AG04450 (cell line): ENCODE measurements at regions not wholly inside any gene's neighbourhood (a gene's known extent, or its start where the extent isn't known, plus 50 kb on each side); places are given as distances from the start of the nearest gene placed in this dataset.
"Not testable (repeated sequence)": the region's sequence is repeated elsewhere in the genome, so short reads cannot be mapped to it uniquely, and the experiment has no call there.

Experiments
- CTCF ChIA-PET: fragments of 300-600, 350-600 bp; formaldehyde crosslinking; extraction: SDS; loops from one replicate; lab custom pipeline; 2022; ENCODE audit warnings: antibody characterized with exemption, inconsistent platforms; lab: Charles Lee
- POLR2A ChIA-PET: fragments of 350-600 bp; formaldehyde crosslinking; extraction: SDS; loops from one replicate; lab custom pipeline; 2021; ENCODE audit warnings: antibody characterized with exemption, inconsistent platforms; lab: Yijun Ruan, JAX
- DNase-seq: peaks from one replicate; pipeline ENCODE4 v3.0.0-alpha.2; 2011; ENCODE audit warnings: low read depth, low spot score
- H3K27ac ChIP-seq: one replicate; pipeline ENCODE4 v1.5.1; 2012; ENCODE audit warnings: low read depth, low read length, control low read depth
- H3K27me3 ChIP-seq: one replicate; pipeline ENCODE4 v1.6.0; 2012; ENCODE audit warnings: low read length; ENCODE audit not compliant: control insufficient read depth, insufficient read depth
- H3K4me3 ChIP-seq: 2 replicates; pipeline ENCODE4 v1.5.1; 2011; ENCODE audit warnings: mild to moderate bottlenecking, low read depth, low read length, control low read depth
- H3K9me3 ChIP-seq: 2 replicates; pipeline ENCODE4 v1.5.1; 2012; ENCODE audit warnings: low read length; ENCODE audit not compliant: control insufficient read depth, insufficient read depth
- TF ChIP-seq, protein P1 (sequence below): IDR thresholded peaks from 2 replicates; pipeline ENCODE4 v1.5.1; 2011; ENCODE audit warnings: low read depth, low read length, control low read depth, inconsistent platforms

DNA sequence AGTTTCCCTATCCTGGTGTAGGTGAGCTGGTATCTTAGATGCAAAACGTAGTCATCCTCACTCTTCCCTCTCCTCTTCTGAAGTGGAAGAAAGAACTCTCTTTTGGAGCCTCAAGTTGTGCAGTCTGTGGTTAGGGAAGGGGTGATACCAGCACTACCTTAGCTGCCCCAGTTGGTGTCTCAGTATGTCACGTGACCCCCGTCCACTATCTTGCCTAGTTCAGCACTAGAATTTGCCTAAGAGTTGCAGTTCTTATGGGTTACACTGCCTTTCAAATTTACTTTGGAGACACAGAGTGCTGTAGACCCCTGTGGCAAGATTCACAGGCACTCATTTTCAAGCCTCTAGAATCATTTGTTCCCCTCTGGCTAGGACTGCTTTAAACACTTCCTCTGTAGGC lies 322.8 kb upstream of the EDA2R start:
- Histone ChIP-seq H3K27me3 (no peaks in the 10 kb centered on the region), H3K4me3 (no peak overlapping the region), H3K9me3 (no peaks in the 10 kb centered on the region; the same call in 1 of the 2 replicates), H3K27ac (no peak overlapping the region)
- POLR2A ChIA-PET: no interaction called here
- CTCF ChIA-PET: no interaction called here
- DNase-seq: no peak
- TF ChIP-seq, protein P1, sequence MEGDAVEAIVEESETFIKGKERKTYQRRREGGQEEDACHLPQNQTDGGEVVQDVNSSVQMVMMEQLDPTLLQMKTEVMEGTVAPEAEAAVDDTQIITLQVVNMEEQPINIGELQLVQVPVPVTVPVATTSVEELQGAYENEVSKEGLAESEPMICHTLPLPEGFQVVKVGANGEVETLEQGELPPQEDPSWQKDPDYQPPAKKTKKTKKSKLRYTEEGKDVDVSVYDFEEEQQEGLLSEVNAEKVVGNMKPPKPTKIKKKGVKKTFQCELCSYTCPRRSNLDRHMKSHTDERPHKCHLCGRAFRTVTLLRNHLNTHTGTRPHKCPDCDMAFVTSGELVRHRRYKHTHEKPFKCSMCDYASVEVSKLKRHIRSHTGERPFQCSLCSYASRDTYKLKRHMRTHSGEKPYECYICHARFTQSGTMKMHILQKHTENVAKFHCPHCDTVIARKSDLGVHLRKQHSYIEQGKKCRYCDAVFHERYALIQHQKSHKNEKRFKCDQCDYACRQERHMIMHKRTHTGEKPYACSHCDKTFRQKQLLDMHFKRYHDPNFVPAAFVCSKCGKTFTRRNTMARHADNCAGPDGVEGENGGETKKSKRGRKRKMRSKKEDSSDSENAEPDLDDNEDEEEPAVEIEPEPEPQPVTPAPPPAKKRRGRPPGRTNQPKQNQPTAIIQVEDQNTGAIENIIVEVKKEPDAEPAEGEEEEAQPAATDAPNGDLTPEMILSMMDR: no peak

DNA sequence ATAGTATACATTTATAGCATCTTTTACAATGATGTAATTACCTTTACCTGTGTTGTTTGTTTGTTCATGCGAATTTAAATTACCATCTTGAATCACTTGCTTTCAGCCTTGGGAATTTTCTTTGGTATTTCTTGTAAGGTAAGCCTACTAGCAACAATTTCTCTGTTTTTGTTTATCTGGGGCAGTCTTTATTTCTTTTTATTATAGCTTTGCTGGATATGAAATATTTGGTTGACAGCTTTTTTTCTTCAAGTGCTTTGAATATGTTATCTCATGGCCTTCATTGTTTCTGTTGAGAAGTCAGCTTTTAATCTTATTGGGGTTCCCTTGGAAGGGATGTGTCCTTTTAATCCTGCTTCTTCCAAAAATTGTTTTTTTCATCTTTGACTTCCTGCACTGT lies 292.8 kb upstream of the EDA2R start:
- POLR2A ChIA-PET: no interaction called here
- TF ChIP-seq, protein P1: no peak
- Histone ChIP-seq H3K4me3 (no peak overlapping the region), H3K27me3 (no peaks in the 10 kb centered on the region), H3K9me3 (no peaks in the 10 kb centered on the region; the same call in 1 of the 2 replicates), H3K27ac (no peak overlapping the region)
- CTCF ChIA-PET: no interaction called here
- DNase-seq: no peak

DNA sequence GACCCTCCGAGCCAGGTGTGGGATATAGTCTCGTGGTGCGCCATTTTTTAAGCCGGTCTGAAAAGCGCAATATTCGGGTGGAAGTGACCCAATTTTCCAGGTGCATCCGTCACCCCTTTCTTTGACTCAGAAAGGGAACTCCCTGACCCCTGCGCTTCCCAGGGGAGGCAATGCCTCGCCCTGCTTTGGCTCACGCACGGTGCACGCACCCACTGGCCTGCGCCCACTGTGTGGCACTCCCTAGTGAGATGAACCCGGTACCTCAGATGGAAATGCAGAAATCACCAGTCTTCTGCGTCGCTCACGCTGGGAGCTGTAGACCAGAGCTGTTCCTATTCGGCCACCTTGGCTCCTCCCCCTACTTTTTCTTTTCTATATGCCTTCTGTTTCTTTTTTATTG lies 291.6 kb upstream of the EDA2R start:
- CTCF ChIA-PET, DNase-seq: not testable (repeated sequence)

DNA sequence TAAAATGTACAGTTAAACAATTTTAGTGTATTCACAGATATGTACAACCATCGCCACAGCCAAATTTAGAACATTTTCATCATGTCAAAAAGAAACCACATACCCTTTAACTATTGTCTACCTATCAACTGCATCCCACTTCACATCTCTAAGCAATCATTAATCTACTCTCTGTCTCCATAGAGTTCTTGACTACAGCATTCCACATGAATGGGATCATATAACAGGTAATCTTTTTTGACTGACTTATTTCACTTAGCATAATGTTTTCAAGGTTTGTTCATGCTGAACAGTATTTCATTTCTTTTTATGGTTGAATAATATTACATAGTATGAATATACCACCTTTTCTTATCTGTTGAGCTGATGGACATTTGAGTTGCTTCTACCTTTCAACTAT lies 281.4 kb upstream of the EDA2R start:
- H3K9me3 ChIP-seq: no peaks in the 10 kb centered on the region; the same call in 1 of the 2 replicates
- no peak overlapping the region for H3K27ac ChIP-seq
- ChIA-PET POLR2A (no interaction called here), CTCF (no interaction called here)
- DNase-seq: no peak
- TF ChIP-seq, protein P1: no peak
- H3K4me3 ChIP-seq: no peak overlapping the region
- no peaks in the 10 kb centered on the region for H3K27me3 ChIP-seq

More for the DNA sequence above, 291.6 kb upstream of the EDA2R start:
- H3K27ac ChIP-seq, POLR2A ChIA-PET, H3K27me3 ChIP-seq, H3K4me3 ChIP-seq, H3K9me3 ChIP-seq: not testable (repeated sequence)

DNA sequence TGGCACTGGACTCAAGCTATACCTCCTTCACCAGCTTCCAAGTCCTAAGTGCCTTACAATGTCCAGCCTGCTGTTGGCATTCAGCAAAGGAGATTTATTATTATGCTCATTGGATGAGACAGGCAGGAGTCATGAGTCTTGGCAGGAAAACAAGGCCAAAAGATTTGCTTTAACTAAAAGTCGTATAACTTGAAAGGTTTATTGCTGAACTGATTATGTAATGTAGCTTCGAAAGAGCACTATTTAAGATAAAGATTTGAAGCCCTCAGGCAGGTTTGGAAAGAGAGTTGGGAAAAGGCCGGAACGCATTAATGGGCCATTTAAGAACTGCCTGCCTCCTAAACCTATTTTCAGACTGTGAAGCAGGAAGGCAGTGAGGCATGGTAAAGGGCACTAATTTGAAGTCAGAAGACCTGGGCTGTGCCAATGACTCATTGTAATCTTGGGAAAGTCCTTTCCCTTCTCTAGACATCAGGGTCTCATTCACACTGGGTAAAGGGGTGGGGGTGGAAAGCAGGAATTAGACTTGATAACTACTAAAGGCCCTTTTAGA lies 280.5 kb upstream of the EDA2R start:
- ChIA-PET POLR2A (no interaction called here), CTCF (no interaction called here)
- DNase-seq: no peak
- Histone ChIP-seq H3K27me3 (no peaks in the 10 kb centered on the region), H3K9me3 (no peaks in the 10 kb centered on the region; the same call in 1 of the 2 replicates), H3K27ac (no peak overlapping the region), H3K4me3 (no peak overlapping the region)
- TF ChIP-seq, protein P1: no peak
